Central memory CD4-positive, alpha-beta T cell (primary cell): ENCODE measurements at regions not wholly inside any gene's neighbourhood (a gene's known extent, or its start where the extent isn't known, plus 50 kb on each side); places are given as distances from the start of the nearest gene placed in this dataset.

Experiments used
- DNase-seq: peaks from one replicate; pipeline ENCODE4 v3.0.0; 2022

GRCh38 chr17:77464988-77465357, 324.2 kb downstream of the SEC14L1 start:
- no peak for DNase-seq

- DNase-seq: peak; percentile 84
Measured at GRCh38 chr17:77465358-77466041, 324.7 kb downstream of the SEC14L1 start.

- DNase-seq: no peak
Measured at GRCh38 chr17:77466140-77466539, 325.4 kb downstream of the SEC14L1 start.

GRCh38 chr17:77466596-77467223, 325.9 kb downstream of the SEC14L1 start:
- no peak for DNase-seq

GRCh38 chr17:77467521-77467920, 326.8 kb downstream of the SEC14L1 start:
- DNase-seq: no peak

- no peak for DNase-seq
Measured at GRCh38 chr17:77468897-77469296, 328.1 kb downstream of the SEC14L1 start.

GRCh38 chr17:77470330-77470786, 329.6 kb downstream of the SEC14L1 start:
- no peak for DNase-seq

- DNase-seq: no peak
Measured at GRCh38 chr17:77470800-77471733, 330.3 kb downstream of the SEC14L1 start.

- DNase-seq: no peak
Measured at GRCh38 chr17:77471984-77472461, 331.3 kb downstream of the SEC14L1 start.

GRCh38 chr17:77472468-77473310, 331.9 kb downstream of the SEC14L1 start:
- DNase-seq: no peak

GRCh38 chr17:77473615-77474226, 333.0 kb downstream of the SEC14L1 start:
- DNase-seq: no peak

GRCh38 chr17:77474292-77474988, 333.7 kb downstream of the SEC14L1 start:
- no peak for DNase-seq

- DNase-seq: peak; percentile 66
Measured at GRCh38 chr17:77475016-77475976, 334.5 kb downstream of the SEC14L1 start.

- no peak for DNase-seq
Measured at GRCh38 chr17:77476006-77476405, 335.2 kb downstream of the SEC14L1 start.

GRCh38 chr17:77476498-77476897, 335.7 kb downstream of the SEC14L1 start:
- no peak for DNase-seq

GRCh38 chr17:77476931-77477805, 336.4 kb downstream of the SEC14L1 start:
- no peak for DNase-seq

- DNase-seq: no peak
Measured at GRCh38 chr17:77478281-77478680, 337.5 kb downstream of the SEC14L1 start.

- no peak for DNase-seq
Measured at GRCh38 chr17:77478899-77479298, 338.1 kb downstream of the SEC14L1 start.
